SH-SY5Y (cell line): ENCODE measurements at regions not wholly inside any gene's neighbourhood (a gene's known extent, or its start where the extent isn't known, plus 50 kb on each side); places are given as distances from the start of the nearest gene placed in this dataset.

ENCODE experiments used
- GATA2 ChIP-seq: IDR thresholded peaks from 2 replicates; pipeline ENCODE4 v1.6.1; 2011; ENCODE audit warnings: mild to moderate bottlenecking, low read depth, low read length
- GATA3 ChIP-seq: IDR thresholded peaks from 2 replicates; pipeline ENCODE4 v1.6.1; 2011; ENCODE audit warnings: low read depth, mild to moderate bottlenecking, low read length, moderate library complexity

GRCh38 chr10:56496186-56496486 is 135.1 kb upstream of the ZWINT start:
- no peak for TF ChIP-seq GATA2
- TF ChIP-seq GATA3 = no peak
